HepG2 (cell line): ENCODE measurements at regions not wholly inside any gene's neighbourhood (a gene's known extent, or its start where the extent isn't known, plus 50 kb on each side); places are given as distances from the start of the nearest gene placed in this dataset.
A peak's percentile ranks its signal among the peaks of the same experiment; 100 is the strongest.

ENCODE experiments used
- ATAC-seq: fragments of 200-7000 bp; cut with Tn5 transposase; 3 replicates; pipeline ENCODE4 v1.9.1; 2020; ENCODE audit warnings: mild to moderate bottlenecking, moderate library complexity
- BruUV-seq: library from RNA; stranded (reverse); fragments of 400-500 nt; replicated peaks from 2 replicates; lab custom pipeline; 2021; lab: Mats Ljungman, UMichigan
- CTCF ChIA-PET: fragments of 300-600 bp; formaldehyde crosslinking; extraction: SDS; loops from one replicate; lab custom pipeline; 2021; ENCODE audit warnings: low total read pairs, inconsistent platforms, low intra/inter-chr PET ratio; lab: Yijun Ruan, JAX
- POLR2A ChIA-PET: fragments of 350-600 bp; sonication (Branson Sonifier 250); formaldehyde crosslinking; loops from one replicate; lab custom pipeline; 2020; ENCODE audit warnings: antibody characterized with exemption, inconsistent platforms; lab: Yijun Ruan, JAX
- DNase-seq: peaks from one replicate; pipeline ENCODE4 v3.0.0-alpha.2; 2015; ENCODE audit warnings: low spot score
- FAIRE-seq: peaks from 3 replicates; lab custom pipeline; 2011; peaks lifted over from hg19 to GRCh38; lab: Jason Lieb, UNC
- H2AFZ ChIP-seq: one replicate; pipeline ENCODE4 v1.6.1; 2011; ENCODE audit warnings: low read length, inconsistent platforms
- H3K27ac ChIP-seq: fragments of 300-600 bp; 3 replicates; pipeline ENCODE4 v1.8.0; 2011; ENCODE audit warnings: mixed run types, mild to moderate bottlenecking, mixed read lengths, low read length, inconsistent platforms; ENCODE audit not compliant: insufficient read depth; ENCODE audit errors: extremely low read length
- H3K27me3 ChIP-seq, 2 experiments: fragments of 200-600 bp in 1 of 2; 2 replicates in 1 of 2; 3 replicates in 1 of 2; pipeline versions ENCODE4 v1.6.0 to v1.8.0; 2011; ENCODE audit warnings: low read length in 2 of 2, mild to moderate bottlenecking in 2 of 2, moderate library complexity in 2 of 2, inconsistent platforms in 1 of 2; ENCODE audit not compliant: insufficient read depth in 2 of 2, control insufficient read depth in 1 of 2
- H3K36me3 ChIP-seq, 2 experiments: fragments of 200-600 bp in 1 of 2; replicated peaks in 1 of 2; 2 replicates in 1 of 2; 3 replicates in 1 of 2; pipeline versions ENCODE4 v1.5.1 to v1.8.0; 2011; ENCODE audit warnings: low read length in 2 of 2, inconsistent platforms in 1 of 2; ENCODE audit not compliant: insufficient read depth in 2 of 2, control insufficient read depth in 1 of 2
- H3K4me1 ChIP-seq: 2 replicates; pipeline ENCODE4 v1.5.1; 2012; ENCODE audit warnings: low read length, inconsistent platforms; ENCODE audit not compliant: insufficient read depth
- H3K4me2 ChIP-seq: 2 replicates; pipeline ENCODE4 v1.6.0; 2011; ENCODE audit warnings: low read depth, low read length, inconsistent platforms
- H3K4me3 ChIP-seq, 3 experiments: fragments of 200-600 bp in 1 of 3; sonication (generic), shearing (Covaris generic) in 1 of 3; replicated peaks in 1 of 3; 2 replicates each; pipeline ENCODE4 v1.5.1; 2011 to 2016; ENCODE audit warnings: low read length in 3 of 3, inconsistent platforms in 2 of 3, low read depth in 2 of 3, mild to moderate bottlenecking in 2 of 3, control low read depth in 1 of 3, mixed read lengths in 1 of 3; ENCODE audit not compliant: insufficient read depth in 1 of 3
- H3K79me2 ChIP-seq: one replicate; pipeline ENCODE4 v1.6.1; 2011; ENCODE audit warnings: low read length, inconsistent platforms; ENCODE audit not compliant: insufficient read depth
- H3K9ac ChIP-seq: 2 replicates; pipeline ENCODE4 v1.6.0; 2011; ENCODE audit warnings: mild to moderate bottlenecking, low read depth, low read length, inconsistent platforms; ENCODE audit not compliant: insufficient read depth
- H3K9me3 ChIP-seq: 2 replicates; pipeline ENCODE4 v1.5.1; 2012; ENCODE audit warnings: mild to moderate bottlenecking, low read length
- H4K20me1 ChIP-seq: 2 replicates; pipeline ENCODE4 v1.6.0; 2011; ENCODE audit warnings: inconsistent platforms, mild to moderate bottlenecking, low read length, moderate library complexity; ENCODE audit not compliant: insufficient read depth
- ETV6 ChIP-seq: sonication (generic); formaldehyde crosslinking; conservative IDR thresholded peaks from 2 replicates; pipeline ENCODE4 v1.4.0; 2020; ENCODE audit warnings: missing genetic modification reagents
- IKZF4 ChIP-seq: sonication (generic); formaldehyde crosslinking; IDR thresholded peaks from 2 replicates; pipeline ENCODE4 v1.5.1; 2020; ENCODE audit warnings: borderline replicate concordance, mild to moderate bottlenecking, low read depth, missing genetic modification reagents; ENCODE audit errors: not compliant biosample characterization
- NFE2L2 ChIP-seq: fragments of 150-350 bp; IDR thresholded peaks from 2 replicates; pipeline ENCODE4 v1.6.1; 2014; ENCODE audit warnings: low read length
- POLR2AphosphoS5 ChIP-seq: IDR thresholded peaks from 2 replicates; pipeline ENCODE4 v1.6.1; 2012; ENCODE audit warnings: low read depth, low read length
- SMAD3 ChIP-seq: sonication (generic); formaldehyde crosslinking; IDR thresholded peaks from 2 replicates; pipeline ENCODE4 v1.4.0; 2020; ENCODE audit warnings: missing genetic modification reagents
- ZBTB26 ChIP-seq: IDR thresholded peaks from 2 replicates; pipeline ENCODE4 v1.6.1; 2016; ENCODE audit warnings: missing compliant biosample characterization, missing genetic modification reagents, borderline replicate concordance
- ZBTB37 ChIP-seq: sonication (generic); formaldehyde crosslinking; IDR thresholded peaks from 2 replicates; pipeline ENCODE4 v1.4.0; 2020; ENCODE audit warnings: mild to moderate bottlenecking, missing genetic modification reagents
- ZBTB42 ChIP-seq: sonication (generic); formaldehyde crosslinking; IDR thresholded peaks from 2 replicates; pipeline ENCODE4 v1.5.0; 2020; ENCODE audit warnings: mild to moderate bottlenecking, missing genetic modification reagents
- ZKSCAN5 ChIP-seq: sonication (generic); formaldehyde crosslinking; IDR thresholded peaks from 2 replicates; pipeline ENCODE4 v1.5.1; 2020; ENCODE audit warnings: mild to moderate bottlenecking, missing genetic modification reagents
- ZNF337 ChIP-seq: sonication (generic); formaldehyde crosslinking; IDR thresholded peaks from 2 replicates; pipeline ENCODE4 v1.5.1; 2020; ENCODE audit warnings: missing genetic modification reagents, low read depth, mild to moderate bottlenecking, borderline replicate concordance
- ZNF564 ChIP-seq: sonication (generic); formaldehyde crosslinking; IDR thresholded peaks from 2 replicates; pipeline ENCODE4 v1.8.1; 2023; ENCODE audit warnings: mild to moderate bottlenecking, missing genetic modification reagents
- ZNF776 ChIP-seq: sonication (generic); formaldehyde crosslinking; IDR thresholded peaks from 2 replicates; pipeline ENCODE4 v1.4.0; 2020; ENCODE audit warnings: mild to moderate bottlenecking, missing genetic modification reagents
- WGBS: methylation state at CpG from one replicate; pipeline ENCODE4 v1.1.6; 2017; ENCODE audit warnings: low lambda C conversion rate; 5-methylcytosine and 5-hydroxymethylcytosine counted together
- in situ Hi-C: cut with HindIII; loops from 2 replicates; pipeline ENCODE4 v1.10.0; 2017; ENCODE audit warnings: low pct_unique_long_range_greater_than_20kb; ENCODE audit not compliant: extremely low pct_ligation_motif_present
- intact Hi-C: fragments of 100-400 bp; cut with micrococcal nuclease; formaldehyde crosslinking; loops from one replicate; pipeline ENCODE4 v1.10.0; 2022; ENCODE audit not compliant: unreplicated experiment

- TF ChIP-seq ZKSCAN5 (CRISPR knock-in tag), result no peak
- no peak for TF ChIP-seq ZBTB42 (CRISPR knock-in tag)
- TF ChIP-seq ZBTB26 (CRISPR knock-in tag), result no peak
Observed at GRCh38 chr5:73328640-73329039, 119.9 kb downstream of the FOXD1 start (continued).

GRCh38 chr5:73327908-73328455, 120.6 kb downstream of the FOXD1 start:
- Histone ChIP-seq H3K79me2 (no peaks in the 10 kb centered on the region), H3K4me3 (no peak overlapping the region), H3K9ac (no peak overlapping the region), H4K20me1 (no peaks in the 10 kb centered on the region), H3K4me1 (no peaks in the 10 kb centered on the region), H2AFZ (no peak overlapping the region), H3K9me3 (no peaks in the 10 kb centered on the region), H3K4me2 (no peak overlapping the region), H3K27me3 (no peaks in the 10 kb centered on the region; a peak in 2 of 5 replicates), H3K27ac (no peak overlapping the region), H3K36me3 (no peaks in the 10 kb centered on the region)
- DNase-seq (no peak), ATAC-seq (no peak), FAIRE-seq (no peak)
- peak; percentile 64 for TF ChIP-seq NFE2L2
- TF ChIP-seq IKZF4 (CRISPR knock-in tag), result no peak
- POLR2A ChIA-PET, result no interaction called here
- BruUV-seq, result no TSS peak
- intact Hi-C loops (no loop called here), in situ Hi-C loops (no loop called here)
- CTCF ChIA-PET, result no interaction called here
- 2% methylated on average over 2 of the region's 2 CpGs for WGBS

GRCh38 chr5:73325546-73325945, 123.0 kb downstream of the FOXD1 start:
- Histone ChIP-seq H3K9me3 (no peaks in the 10 kb centered on the region), H3K36me3 (no peaks in the 10 kb centered on the region), H3K27ac (no peak overlapping the region), H3K4me2 (no peak overlapping the region), H4K20me1 (no peaks in the 10 kb centered on the region), H3K4me3 (no peak overlapping the region), H3K9ac (no peak overlapping the region), H2AFZ (no peak overlapping the region), H3K79me2 (no peaks in the 10 kb centered on the region), H3K4me1 (no peaks in the 10 kb centered on the region), H3K27me3 (peaks cover 0 to 5% of the 10 kb centered on the region in 2 experiments; a peak in 2 of 5 replicates)
- no TSS peak for BruUV-seq
- ChIA-PET CTCF (no interaction called here), POLR2A (no interaction called here)
- 47% methylated on average over 3 of the region's 3 CpGs for WGBS
- in situ Hi-C loops, result no loop called here
- intact Hi-C loops, result no loop called here
- FAIRE-seq, result no peak
- no peak for DNase-seq
- no peak for ATAC-seq
- TF ChIP-seq ZBTB37 (CRISPR knock-in tag), result no peak
- no peak for TF ChIP-seq ZNF776 (CRISPR knock-in tag)
- no peak for TF ChIP-seq ZNF564 (CRISPR knock-in tag)
- no peak for TF ChIP-seq ETV6 (CRISPR knock-in tag)
- no peak for TF ChIP-seq SMAD3 (CRISPR knock-in tag)
- TF ChIP-seq ZNF337 (CRISPR knock-in tag), result no peak
- no peak for TF ChIP-seq POLR2AphosphoS5
